NCI-H2227 (cell line): ENCODE measurements at regions not wholly inside any gene's neighbourhood (a gene's known extent, or its start where the extent isn't known, plus 50 kb on each side); places are given as distances from the start of the nearest gene placed in this dataset.
A peak's percentile ranks its signal among the peaks of the same experiment; 100 is the strongest.
"Not testable (repeated sequence)": the region's sequence is repeated elsewhere in the genome, so short reads cannot be mapped to it uniquely, and the experiment has no call there.

Source experiments
- DNase-seq: peaks from one replicate; lab custom pipeline; 2025; ENCODE audit not compliant: unreplicated experiment; lab: John Stamatoyannopoulos, UW

DNA sequence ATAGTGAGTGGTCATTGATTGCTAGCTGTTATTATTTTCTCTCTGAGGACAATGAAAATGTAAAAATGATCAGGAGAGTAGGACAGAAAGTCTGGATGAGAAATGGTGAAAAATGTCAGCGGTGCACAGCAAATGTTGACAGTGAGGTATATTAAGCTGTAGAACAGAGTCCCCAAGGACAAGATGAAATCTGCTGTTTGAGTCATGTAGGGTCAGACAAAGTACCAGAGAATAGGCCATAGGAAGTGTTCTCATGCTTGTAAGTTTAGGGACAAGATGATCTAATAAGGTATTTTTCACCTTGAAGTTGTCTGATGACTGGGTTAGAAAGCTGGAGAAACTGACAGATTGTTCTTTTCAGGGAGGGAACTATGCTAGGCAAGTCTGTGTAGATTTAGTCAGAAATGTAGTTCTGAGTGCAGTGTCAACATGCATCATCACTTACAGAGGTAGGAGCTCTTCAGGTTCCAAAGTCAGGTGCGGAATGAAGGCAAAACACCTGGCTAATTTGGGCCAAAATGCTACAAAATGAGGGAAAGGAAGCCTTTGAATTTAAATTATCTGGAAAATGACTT lies 369.3 kb downstream of the DLEU7 start:
- DNase-seq: no peak

DNA sequence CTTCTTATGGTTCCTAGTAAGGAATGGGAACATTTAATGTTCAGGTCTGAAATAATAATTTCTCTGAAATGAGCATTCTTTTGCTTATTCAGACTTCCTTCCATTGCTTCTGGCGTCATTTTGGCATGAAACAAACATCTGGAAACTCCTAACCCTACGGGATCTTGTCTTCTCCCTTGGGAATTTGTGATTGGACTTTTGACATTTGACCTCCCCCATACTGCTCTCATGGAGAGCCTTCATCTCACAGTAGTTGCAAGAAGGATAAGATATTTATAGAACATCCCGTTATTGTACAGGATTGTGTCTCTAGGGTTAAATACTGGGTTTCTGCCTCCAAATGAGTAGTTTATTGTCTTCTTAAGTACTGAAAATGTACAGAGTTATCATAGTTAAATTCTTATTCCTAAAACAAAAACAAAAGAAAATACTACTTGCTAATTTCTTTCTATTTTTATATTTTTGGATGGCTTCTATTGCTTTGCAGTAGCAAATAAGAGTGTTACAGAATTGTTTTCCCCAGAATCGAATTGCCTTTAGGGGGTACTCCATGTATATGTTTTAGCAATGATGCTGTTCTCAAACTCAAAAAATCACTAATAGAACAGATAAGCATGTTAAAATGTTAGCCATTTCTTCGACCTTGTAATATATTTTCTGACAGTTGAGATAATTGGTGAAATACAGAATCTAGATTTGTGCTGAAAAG lies 366.8 kb downstream of the DLEU7 start:
- no peak for DNase-seq

DNA sequence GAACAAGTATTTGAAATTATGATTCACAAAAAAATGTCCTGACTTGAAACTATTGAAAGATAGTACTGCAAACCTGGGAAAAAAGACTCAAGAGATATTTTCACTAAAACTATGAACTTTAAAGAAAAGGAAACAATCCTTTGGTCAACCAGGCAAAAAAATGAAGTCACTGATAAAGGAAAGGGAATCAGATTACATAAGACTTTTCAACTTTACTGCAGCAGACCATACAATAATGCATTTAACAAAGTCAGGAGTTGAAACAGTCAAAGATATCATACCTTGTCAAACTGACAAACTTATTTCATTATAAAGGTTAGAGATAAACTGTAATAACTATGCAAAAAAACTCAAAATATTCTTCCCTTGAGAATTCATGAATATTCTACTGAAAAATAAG lies 361.6 kb downstream of the DLEU7 start:
- DNase-seq: no peak

DNA sequence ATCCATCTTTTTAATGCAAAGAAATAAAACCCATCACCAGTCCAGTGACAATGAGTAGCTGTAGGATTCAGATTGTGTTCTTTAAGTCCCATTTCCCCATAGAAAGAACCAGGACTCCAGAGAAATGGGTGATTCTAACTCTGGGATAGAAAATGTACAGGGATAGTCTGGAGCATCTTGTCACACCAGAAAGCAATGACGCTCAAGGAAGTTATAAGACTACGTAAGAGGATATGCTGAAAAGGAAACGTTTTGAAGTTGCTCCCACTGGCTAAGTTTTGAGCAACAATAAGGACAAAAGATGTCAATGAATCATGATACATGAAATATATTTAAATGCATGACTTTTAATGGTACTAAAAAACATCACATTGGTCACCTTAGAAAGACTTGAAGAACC lies 360.1 kb downstream of the DLEU7 start:
- DNase-seq: no peak

DNA sequence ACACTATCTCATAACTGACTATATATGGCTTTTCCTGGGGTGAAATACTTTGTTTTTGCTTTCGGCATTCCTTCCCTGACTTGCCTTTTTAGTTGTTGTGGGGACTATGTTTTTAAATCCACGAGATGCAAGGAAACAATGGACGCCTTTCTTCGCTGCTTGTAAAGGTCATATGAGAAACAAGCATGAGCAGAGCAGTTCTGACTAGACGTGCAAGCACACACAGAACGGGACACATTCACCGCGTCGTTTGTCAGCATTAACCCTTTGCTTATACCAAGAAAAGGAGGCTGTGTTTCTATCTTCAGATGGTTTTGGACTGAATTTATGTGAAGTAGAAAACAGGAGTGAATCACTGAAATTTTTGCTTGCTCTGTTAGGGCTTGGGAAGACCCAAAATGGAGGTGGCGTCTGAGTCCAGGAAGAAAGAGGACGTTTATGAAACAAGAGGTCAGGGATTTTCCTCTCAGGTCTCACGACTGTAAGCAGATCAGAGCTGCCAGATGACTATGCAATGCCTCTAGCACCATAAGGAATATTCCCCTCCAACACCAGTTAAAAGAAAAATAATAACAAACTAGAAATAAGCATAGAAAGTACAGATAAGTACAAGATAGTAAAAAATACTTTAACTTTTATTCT lies 358.9 kb downstream of the DLEU7 start:
- DNase-seq: peak; percentile 30

DNA sequence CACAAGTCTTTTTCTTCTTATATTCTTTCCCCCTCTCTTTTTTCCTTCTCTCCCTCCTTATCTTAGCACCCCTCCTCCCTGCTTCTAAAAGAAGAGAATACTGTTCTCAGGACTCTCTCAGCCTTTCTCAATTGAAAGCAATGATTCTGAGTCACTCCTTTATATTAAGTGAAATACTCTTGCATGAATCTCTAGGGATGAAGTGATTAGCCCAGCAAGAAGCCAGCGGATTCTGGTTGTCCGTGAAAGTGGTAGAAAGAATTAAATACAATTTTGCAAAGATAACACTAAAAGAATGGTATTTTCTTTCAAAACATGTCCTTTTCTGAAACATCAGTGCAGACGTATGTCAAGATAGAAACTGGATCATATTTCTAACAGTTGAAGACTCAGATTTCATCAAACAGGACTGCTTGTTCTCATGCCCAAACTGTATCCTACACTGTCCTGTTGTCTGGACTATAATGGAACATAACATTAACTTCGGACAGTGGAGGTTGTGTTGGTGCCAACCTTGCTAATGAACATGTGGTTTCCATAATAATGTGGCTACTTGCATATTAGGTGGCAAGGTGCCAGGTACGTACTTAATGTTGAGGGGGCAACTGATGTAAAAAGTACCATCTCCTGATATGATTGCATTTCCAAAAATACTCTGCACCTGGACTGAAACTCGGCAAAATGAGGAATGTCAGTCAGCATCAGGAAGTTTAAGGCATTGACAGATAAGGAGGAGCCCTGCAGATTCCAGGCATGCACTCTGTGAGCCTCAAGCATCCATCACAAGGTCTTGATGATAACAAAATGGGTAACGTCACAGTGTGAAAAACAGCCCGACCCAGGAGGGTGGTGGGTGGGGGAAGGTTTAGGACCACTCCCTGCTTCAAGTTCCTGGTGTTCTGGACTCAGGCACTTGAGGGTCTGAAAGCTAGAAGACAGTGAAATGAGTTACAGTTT lies 357.2 kb downstream of the DLEU7 start:
- DNase-seq: no peak

DNA sequence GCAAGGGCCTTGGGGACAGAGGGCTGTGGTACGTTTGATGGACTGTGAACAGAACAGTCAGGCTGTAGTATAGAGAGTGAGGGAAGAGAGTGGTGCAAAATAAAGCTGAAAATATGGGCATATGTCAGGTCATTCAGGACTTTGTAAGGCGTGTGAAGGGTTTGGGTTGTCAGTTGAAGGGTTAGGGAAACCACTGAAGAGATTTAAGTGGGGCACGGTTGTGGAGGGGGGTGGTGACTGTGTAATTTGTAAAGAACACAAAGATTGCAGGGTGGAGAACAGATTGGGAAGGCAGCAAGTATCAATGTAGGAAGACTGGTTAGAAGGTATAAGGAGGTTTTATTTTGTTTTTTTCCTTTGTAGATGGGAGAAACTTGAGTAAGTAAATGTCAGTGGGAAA lies 349.8 kb downstream of the DLEU7 start:
- DNase-seq: no peak

DNA sequence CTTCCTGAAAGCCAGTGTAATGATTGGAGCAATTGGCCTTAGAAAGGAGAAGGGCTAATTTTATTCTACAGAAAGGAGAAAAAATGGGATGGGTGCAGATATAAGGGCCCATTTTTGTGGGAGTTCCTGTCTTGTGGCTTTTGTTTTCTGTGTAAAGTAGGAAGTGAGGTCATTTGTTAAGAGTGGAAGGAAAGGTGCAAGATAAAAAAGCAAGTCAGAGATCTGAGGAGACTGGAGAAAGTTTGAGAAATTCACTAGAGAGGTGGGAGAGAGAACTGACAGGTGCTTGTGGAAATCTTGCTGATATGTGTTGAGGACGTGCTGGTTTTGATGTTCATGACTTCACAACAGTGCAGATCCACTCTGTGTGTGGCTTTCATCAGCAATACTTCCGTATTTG lies 349.4 kb downstream of the DLEU7 start:
- no peak for DNase-seq

DNA sequence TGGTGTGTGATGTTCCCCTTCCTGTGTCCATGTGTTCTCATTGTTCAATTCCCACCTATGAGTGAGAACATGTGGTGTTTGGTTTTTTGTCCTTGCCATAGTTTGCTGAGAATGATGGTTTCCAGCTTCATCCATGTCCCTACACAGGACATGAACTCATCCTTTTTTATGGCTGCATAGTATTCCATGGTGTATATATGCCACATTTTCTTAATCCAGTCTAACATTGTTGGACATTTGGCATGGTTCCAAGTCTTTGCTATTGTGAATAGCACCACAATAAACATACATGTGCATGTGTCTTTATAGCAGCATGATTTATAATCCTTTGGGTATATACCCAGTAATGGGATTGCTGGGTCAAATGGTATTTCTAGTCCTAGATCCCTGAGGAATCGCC lies 340.3 kb downstream of the DLEU7 start:
- DNase-seq: not testable (repeated sequence)

DNA sequence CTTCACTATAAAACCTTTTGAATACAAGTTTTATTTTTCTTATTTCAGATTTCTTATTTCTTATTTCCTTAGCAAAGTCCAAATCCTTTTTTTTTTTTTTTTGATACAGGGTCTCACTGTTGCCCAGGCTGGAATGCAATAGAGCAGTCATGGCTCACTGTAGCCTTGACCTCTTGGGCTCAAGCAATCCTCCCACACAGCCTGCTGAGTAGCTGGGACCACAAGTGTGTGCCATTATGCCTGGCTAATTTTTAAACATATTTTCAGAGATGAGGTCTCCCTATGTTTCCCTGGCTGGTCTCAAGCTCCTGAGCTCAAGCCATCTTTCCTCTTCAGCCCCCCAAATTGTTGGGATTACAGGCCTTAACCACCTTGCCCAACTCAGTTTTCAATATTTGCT lies 334.3 kb downstream of the DLEU7 start:
- no peak for DNase-seq

DNA sequence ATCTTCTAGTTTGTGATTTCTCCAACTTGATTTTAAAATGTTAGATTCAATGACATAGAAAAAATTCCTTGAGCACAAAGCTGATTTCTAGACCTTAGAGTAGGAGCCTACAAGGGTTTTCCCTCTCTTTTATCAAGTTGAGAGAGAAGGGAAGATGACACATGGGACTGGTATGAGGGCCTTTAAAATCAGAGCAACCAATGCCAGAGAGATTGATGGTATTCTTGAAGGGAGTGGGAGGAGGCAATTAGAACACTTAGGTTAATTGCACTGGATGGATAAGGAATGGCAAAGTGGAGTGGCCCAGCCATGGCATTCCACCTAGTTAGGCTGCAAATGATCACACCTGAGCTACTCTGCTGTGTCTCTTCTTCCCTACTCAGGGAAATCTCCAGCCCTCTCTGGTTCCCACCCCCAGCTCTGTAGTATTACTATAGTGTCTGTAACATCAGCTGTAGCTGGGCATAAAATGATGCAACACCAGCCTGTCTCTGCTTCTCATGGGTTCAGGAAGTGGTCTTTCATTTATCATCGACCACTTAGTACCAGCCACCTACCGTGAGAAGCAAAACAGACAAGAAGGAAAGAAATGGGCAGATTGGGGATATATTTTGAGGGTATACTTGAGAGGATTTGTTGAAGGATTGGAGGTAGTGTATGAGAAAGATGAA lies 333.6 kb downstream of the DLEU7 start:
- no peak for DNase-seq

DNA sequence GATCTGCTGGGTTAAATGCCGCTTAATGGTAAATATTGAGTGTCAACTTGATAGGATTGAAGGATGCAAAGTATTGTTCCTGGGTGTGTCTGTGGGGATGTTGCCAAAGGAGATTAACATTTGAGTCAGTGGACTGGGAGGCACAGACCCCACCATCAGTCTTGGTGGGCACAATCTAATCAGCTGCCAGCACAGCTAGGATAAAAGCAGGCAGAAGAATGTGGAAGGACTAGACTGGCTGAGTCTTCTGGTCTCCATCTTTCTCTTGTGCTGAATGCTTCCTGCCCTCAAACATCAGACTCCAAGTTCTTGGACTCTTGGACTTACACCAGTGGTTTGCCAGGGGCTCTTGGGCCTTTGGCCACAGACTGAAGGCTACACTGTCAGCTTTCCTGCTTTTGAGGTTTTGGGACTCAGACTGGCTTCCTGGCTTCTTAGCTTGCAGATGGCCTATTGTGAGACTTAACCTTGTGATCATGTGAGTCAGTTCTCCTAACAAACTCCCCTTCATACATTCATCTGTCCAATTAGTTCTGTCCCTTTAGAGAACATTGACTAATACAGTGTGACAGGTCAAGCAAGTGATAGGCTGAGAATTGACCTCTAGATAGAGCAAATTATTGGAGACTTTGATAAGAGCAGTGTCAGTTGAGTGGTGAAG lies 332.5 kb downstream of the DLEU7 start:
- not testable (repeated sequence) for DNase-seq

DNA sequence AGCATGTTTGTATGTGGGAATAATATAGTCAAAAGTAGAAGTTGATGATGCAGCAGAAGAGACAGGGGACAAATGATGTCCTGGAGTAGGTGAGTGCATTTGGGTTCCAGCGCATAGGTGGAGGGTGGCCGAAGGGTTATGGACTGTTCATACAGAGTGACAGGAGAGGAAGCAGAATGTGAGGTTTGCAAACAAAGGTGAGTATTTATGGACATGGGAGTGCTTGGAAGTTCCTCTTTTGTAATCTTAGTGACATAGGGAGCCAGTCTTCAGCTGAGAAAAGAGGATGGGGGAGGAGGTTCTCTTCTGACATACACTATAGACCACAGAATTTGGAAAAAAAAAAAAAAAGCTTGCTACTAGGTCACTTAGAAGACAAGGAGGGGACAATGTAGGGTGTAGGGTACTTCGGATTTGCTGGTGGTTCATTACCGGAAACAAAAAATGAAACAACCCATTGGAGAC lies 331.6 kb downstream of the DLEU7 start:
- DNase-seq: no peak

DNA sequence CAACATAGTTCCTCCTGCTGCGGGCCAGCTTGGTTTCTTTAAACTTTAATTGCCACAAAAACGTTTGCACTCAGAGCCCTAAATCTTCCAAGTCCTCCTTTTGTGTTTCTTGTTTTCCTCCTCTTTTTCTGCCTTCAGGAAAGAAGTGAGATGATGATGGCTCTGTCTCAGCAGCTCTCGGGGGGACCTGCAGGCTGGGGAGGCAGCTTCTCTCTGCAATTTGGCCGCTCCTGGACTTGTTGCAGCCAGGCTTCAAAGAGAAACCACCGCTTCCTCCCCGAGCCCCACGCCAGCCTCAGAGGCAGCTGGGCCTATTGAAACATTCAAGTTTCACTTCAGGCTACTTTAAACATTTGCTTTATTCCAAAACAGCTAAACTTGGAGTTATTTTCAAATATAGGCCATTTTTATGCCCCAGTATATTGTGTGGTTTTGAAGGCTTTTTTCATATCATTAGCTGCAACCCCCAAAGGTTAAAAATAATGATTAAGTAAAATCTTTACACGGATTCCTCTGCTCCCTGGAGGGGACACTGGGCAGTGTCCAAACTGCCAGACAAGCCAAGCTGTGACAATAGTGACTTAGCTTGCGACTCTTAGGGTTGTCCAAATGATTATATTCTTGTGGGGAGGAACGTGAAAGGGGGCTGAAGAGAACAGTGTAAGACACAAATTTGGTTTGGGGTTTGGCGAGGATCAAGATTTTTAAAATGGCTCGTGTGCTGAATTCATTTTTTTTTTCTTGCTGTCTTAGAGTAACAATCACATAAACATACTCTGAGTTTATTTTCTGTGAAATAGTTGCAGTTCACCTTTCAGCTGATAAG lies 330.8 kb downstream of the DLEU7 start:
- DNase-seq: no peak

DNA sequence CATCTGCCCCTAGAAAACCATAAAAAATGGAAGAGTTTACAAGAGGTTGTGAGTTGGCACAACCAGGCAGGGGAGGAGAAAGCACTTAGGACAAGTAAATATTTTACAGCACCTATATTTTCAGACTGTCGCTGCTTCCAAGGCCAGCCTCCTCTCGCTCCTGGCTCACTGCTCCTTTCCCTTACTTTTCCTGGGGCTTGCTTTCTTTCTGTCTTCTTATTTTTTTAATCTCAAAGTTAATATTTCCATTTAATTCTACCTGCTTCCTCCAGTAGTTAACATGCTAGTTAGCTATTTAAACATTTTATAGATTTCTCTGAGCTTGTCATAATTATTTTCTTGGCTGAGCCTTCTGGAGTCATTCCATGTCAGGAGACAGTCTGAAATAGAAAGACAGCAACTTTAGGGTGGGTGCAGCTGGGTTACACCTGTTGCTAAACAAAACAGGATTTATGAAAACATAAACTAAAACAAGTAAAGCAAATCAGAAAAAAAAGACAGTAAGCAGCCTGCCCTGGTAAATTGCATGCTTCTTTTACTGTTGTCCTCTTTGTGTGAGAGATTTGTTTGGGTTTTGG lies 330.1 kb downstream of the DLEU7 start:
- no peak for DNase-seq

DNA sequence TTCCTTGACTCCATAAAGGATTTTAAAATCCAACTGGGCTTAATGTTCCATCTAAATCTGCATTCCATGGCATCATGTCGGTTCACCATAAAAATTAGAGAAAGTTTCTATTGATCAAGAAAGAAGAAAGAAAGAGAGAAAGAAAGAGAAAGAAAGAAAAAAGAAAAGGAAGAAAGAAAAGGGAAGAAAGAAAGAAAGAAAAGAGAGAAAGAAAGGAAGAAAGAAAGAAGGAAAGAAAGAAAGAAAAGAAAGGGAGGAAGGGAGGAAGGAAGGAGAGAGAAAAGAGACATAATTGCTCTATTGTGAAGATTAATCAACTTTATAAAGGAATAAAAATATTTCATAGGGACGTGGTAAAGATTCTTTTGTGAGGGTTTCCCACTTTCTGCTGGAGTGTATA lies 329.2 kb downstream of the DLEU7 start:
- no peak for DNase-seq

DNA sequence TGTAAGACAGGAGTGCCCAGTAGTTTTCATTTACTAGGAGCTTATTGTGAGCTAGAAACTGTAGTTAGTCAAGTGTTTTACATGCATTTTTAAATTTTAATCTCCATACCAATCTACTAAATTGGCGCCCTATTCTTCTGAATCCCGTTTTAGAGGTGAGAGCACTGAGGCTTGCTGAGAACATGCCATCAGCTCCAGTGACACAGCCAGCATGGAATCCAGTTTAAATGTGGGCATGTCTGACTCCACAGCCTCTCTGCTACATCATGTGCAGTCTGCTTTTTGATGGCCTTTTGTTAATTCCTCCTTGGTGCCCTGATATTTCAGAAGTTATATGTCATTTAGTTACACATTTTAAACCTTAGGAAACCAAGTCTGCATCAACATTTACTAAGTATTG lies 325.4 kb downstream of the DLEU7 start:
- no peak for DNase-seq

DNA sequence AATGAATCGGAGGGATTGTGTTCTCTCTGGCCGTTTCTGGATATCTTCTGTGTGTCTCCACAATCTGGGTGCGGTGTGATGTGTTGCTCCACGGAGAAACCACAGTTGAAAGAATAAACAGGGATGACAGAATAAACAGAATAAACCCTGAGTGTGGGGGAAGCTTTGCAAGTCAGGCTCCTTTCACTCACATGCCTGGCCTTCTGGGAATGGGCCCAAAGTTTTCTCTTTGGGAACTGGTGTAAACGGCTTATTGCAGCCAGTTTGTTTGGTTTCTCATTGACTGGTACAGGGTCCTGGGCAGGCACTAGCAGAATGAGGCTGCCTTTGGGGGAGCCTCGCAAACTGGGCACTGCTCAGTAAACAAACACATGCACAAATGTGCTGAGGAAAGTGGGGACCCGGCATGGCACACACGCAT lies 324.7 kb downstream of the DLEU7 start:
- DNase-seq: no peak

DNA sequence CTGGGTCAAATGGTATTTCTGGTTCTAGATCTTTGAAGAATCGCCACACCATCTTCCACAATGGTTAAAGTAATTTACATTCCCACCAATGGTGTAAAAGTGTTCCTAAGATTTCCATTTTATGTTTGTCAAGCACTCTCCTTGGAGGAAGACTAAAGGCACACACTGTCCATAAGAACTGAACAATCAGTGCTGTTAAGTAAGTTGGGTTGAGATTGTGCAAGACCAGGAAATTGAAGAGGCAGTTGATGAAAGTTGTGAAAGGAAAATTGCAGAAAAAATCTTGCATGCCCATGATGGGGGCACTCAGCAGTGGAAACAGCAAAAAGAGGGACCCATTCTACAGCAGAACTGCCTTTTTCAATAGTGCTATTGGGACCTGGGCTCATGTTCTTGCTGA lies 323.6 kb downstream of the DLEU7 start:
- DNase-seq: no peak
